Adipocyte (in vitro differentiated cells): ENCODE measurements at regions not wholly inside any gene's neighbourhood (a gene's known extent, or its start where the extent isn't known, plus 50 kb on each side); places are given as distances from the start of the nearest gene placed in this dataset.

ENCODE experiments used
- DNase-seq: peaks from one replicate; pipeline ENCODE4 v3.0.0-alpha.2; 2015; ENCODE audit warnings: low read depth
- H3K27me3 ChIP-seq: replicated peaks from 2 replicates; pipeline ENCODE4 v1.7.0; 2013; ENCODE audit warnings: mild to moderate bottlenecking, low read length, moderate library complexity; ENCODE audit not compliant: control insufficient read depth, insufficient read depth
- H3K36me3 ChIP-seq: 2 replicates; pipeline ENCODE4 v1.7.0; 2013; ENCODE audit warnings: low read length, mild to moderate bottlenecking, moderate library complexity; ENCODE audit not compliant: control insufficient read depth, insufficient read depth, severe bottlenecking
- H3K4me1 ChIP-seq: 2 replicates; pipeline ENCODE4 v1.7.0; 2013; ENCODE audit warnings: mild to moderate bottlenecking, low read length, moderate library complexity; ENCODE audit not compliant: control insufficient read depth, insufficient read depth
- H3K4me3 ChIP-seq: 2 replicates; pipeline ENCODE4 v1.7.0; 2013; ENCODE audit warnings: mild to moderate bottlenecking, low read length, moderate library complexity
- H3K9ac ChIP-seq: 2 replicates; pipeline ENCODE4 v1.7.0; 2013; ENCODE audit warnings: mild to moderate bottlenecking, low read length, moderate library complexity
- H3K9me3 ChIP-seq: 2 replicates; pipeline ENCODE4 v1.7.0; 2013; ENCODE audit warnings: mild to moderate bottlenecking, low read length, moderate library complexity; ENCODE audit not compliant: control insufficient read depth

GRCh38 chr6:90928051-90928450 is 341.2 kb upstream of the MAP3K7 start:
- H3K9me3 ChIP-seq: no peaks in the 10 kb centered on the region
- no peaks in the 10 kb centered on the region for H3K36me3 ChIP-seq
- no peak overlapping the region for H3K9ac ChIP-seq
- no peak overlapping the region for H3K4me3 ChIP-seq
- DNase-seq: no peak
- H3K27me3 ChIP-seq: peaks cover 4% of the 10 kb centered on the region
- H3K4me1 ChIP-seq: no peaks in the 10 kb centered on the region

- no peaks in the 10 kb centered on the region for H3K36me3 ChIP-seq
- H3K9ac ChIP-seq: no peak overlapping the region
- no peak overlapping the region for H3K4me3 ChIP-seq
- no peaks in the 10 kb centered on the region for H3K4me1 ChIP-seq
- no peaks in the 10 kb centered on the region for H3K27me3 ChIP-seq
- DNase-seq: no peak
- H3K9me3 ChIP-seq: no peaks in the 10 kb centered on the region
These were observed 338.9 kb upstream of the MAP3K7 start for GRCh38 chr6:90925726-90926125.

- no peaks in the 10 kb centered on the region for H3K4me1 ChIP-seq
- no peaks in the 10 kb centered on the region for H3K36me3 ChIP-seq
These were observed 335.5 kb upstream of the MAP3K7 start for GRCh38 chr6:90922325-90922724.

GRCh38 chr6:90918361-90918760 is 331.5 kb upstream of the MAP3K7 start:
- H3K4me3 ChIP-seq: no peak overlapping the region
- H3K9me3 ChIP-seq: no peaks in the 10 kb centered on the region
- H3K4me1 ChIP-seq: no peaks in the 10 kb centered on the region
- no peaks in the 10 kb centered on the region for H3K27me3 ChIP-seq
- no peaks in the 10 kb centered on the region for H3K36me3 ChIP-seq
- DNase-seq: no peak
- no peak overlapping the region for H3K9ac ChIP-seq

More at GRCh38 chr6:90922325-90922724, 335.5 kb upstream of the MAP3K7 start:
- no peaks in the 10 kb centered on the region for H3K9me3 ChIP-seq
- H3K9ac ChIP-seq: no peak overlapping the region
- H3K27me3 ChIP-seq: no peaks in the 10 kb centered on the region
- H3K4me3 ChIP-seq: no peak overlapping the region
- DNase-seq: no peak

- no peak overlapping the region for H3K9ac ChIP-seq
- no peak overlapping the region for H3K4me3 ChIP-seq
- H3K9me3 ChIP-seq: no peaks in the 10 kb centered on the region
- no peaks in the 10 kb centered on the region for H3K36me3 ChIP-seq
- H3K4me1 ChIP-seq: no peaks in the 10 kb centered on the region
- no peak for DNase-seq
- H3K27me3 ChIP-seq: no peaks in the 10 kb centered on the region
These were observed 330.5 kb upstream of the MAP3K7 start for GRCh38 chr6:90917376-90917775.

- no peak for DNase-seq
- H3K36me3 ChIP-seq: no peaks in the 10 kb centered on the region
These were observed 330.1 kb upstream of the MAP3K7 start for GRCh38 chr6:90916968-90917367.

GRCh38 chr6:90915224-90915915 is 328.5 kb upstream of the MAP3K7 start:
- H3K36me3 ChIP-seq: no peaks in the 10 kb centered on the region
- no peaks in the 10 kb centered on the region for H3K4me1 ChIP-seq
- no peak overlapping the region for H3K9ac ChIP-seq
- no peaks in the 10 kb centered on the region for H3K9me3 ChIP-seq
- no peaks in the 10 kb centered on the region for H3K27me3 ChIP-seq
- no peak overlapping the region for H3K4me3 ChIP-seq
- no peak for DNase-seq

More at GRCh38 chr6:90916968-90917367, 330.1 kb upstream of the MAP3K7 start:
- no peaks in the 10 kb centered on the region for H3K27me3 ChIP-seq
- H3K4me3 ChIP-seq: no peak overlapping the region
- no peaks in the 10 kb centered on the region for H3K9me3 ChIP-seq
- H3K9ac ChIP-seq: no peak overlapping the region
- no peaks in the 10 kb centered on the region for H3K4me1 ChIP-seq

- Histone ChIP-seq H3K36me3 (no peaks in the 10 kb centered on the region), H3K27me3 (no peaks in the 10 kb centered on the region), H3K4me3 (no peak overlapping the region), H3K9ac (no peak overlapping the region), H3K9me3 (no peaks in the 10 kb centered on the region), H3K4me1 (no peaks in the 10 kb centered on the region)
- no peak for DNase-seq
These were observed 327.4 kb upstream of the MAP3K7 start for GRCh38 chr6:90914312-90914711.

GRCh38 chr6:90913266-90913960 is 326.5 kb upstream of the MAP3K7 start:
- no peaks in the 10 kb centered on the region for H3K4me1 ChIP-seq
- H3K9ac ChIP-seq: no peak overlapping the region
- H3K27me3 ChIP-seq: no peaks in the 10 kb centered on the region
- H3K4me3 ChIP-seq: no peak overlapping the region
- DNase-seq: no peak
- no peaks in the 10 kb centered on the region for H3K36me3 ChIP-seq
- H3K9me3 ChIP-seq: no peaks in the 10 kb centered on the region

GRCh38 chr6:90911642-90912041 is 324.8 kb upstream of the MAP3K7 start:
- DNase-seq: no peak
- Histone ChIP-seq H3K4me1 (no peaks in the 10 kb centered on the region), H3K9ac (no peak overlapping the region), H3K9me3 (no peaks in the 10 kb centered on the region), H3K4me3 (no peak overlapping the region), H3K36me3 (no peaks in the 10 kb centered on the region), H3K27me3 (no peaks in the 10 kb centered on the region)

- Histone ChIP-seq H3K4me1 (no peaks in the 10 kb centered on the region), H3K9me3 (no peaks in the 10 kb centered on the region), H3K9ac (no peak overlapping the region), H3K4me3 (no peak overlapping the region), H3K27me3 (no peaks in the 10 kb centered on the region), H3K36me3 (no peaks in the 10 kb centered on the region)
- DNase-seq: no peak
These were observed 324.0 kb upstream of the MAP3K7 start for GRCh38 chr6:90910893-90911292.
